ENCODE measurements at regions not wholly inside any gene's neighbourhood (a gene's known extent, or its start where the extent isn't known, plus 50 kb on each side); places are given as distances from the start of the nearest gene placed in this dataset.

DNA sequence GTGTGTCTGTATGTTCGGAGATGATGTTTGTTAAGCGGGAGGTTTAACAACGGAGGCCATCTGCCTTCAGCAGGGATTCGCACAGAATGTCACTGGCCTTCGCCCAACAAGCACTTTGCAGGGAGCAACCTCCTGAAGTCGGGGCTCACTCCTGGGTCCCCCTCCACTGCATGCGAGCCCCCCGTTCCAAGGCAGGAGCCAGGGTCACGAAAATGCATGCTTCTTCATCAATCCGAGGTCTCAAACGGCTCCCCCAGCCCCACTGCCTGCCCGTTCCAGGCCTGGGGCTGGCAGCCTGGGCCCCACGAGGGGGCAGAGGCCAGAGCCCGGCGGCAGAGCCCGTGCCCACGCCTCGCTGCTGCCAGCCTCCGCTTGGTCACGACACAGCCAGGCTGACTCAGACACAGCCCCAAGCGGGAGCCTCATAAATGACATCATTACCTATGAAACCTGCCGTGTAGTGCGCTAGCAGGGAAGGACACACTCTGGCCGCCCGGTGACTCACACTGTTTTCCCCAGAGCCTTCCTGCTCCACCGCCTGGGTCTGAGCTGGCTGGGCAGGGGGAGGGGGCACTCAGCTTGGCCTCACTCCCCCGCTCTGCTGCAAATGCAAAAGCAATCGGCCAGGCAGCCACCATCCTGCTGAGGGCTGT is 169.5 kb upstream of the RTL1 start:
- peak; percentile 95 for DNase-seq (ENCODE audit: low read depth)
- TF ChIP-seq, protein P1, sequence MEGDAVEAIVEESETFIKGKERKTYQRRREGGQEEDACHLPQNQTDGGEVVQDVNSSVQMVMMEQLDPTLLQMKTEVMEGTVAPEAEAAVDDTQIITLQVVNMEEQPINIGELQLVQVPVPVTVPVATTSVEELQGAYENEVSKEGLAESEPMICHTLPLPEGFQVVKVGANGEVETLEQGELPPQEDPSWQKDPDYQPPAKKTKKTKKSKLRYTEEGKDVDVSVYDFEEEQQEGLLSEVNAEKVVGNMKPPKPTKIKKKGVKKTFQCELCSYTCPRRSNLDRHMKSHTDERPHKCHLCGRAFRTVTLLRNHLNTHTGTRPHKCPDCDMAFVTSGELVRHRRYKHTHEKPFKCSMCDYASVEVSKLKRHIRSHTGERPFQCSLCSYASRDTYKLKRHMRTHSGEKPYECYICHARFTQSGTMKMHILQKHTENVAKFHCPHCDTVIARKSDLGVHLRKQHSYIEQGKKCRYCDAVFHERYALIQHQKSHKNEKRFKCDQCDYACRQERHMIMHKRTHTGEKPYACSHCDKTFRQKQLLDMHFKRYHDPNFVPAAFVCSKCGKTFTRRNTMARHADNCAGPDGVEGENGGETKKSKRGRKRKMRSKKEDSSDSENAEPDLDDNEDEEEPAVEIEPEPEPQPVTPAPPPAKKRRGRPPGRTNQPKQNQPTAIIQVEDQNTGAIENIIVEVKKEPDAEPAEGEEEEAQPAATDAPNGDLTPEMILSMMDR (conservative IDR thresholded peaks at IDR 0.05; ENCODE audit: low read depth, low read length) = no peak

DNA sequence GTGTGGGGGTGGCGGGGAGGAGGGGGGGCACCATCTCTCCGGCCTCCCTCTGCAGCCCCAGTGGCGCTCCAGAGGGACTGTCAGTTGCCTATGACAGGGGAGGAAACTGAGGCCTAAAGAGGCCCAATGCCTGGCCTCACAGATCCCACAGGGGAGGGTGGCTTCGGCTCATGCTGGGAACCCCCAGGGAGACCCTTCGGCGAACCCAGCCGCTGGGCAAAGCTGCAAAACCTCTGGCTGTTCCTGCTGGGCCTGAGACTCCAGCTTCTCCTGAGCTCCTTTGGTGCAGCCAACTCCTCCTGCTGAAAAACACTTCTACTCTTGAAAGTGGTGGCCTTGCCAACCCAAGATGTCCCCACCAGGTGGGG is 170.1 kb upstream of the RTL1 start:
- no peak overlapping the region for H3K4me3 ChIP-seq (ENCODE audit: low read depth, low read length)
- TF ChIP-seq, protein P1 (conservative IDR thresholded peaks at IDR 0.05; ENCODE audit: low read depth, low read length) = no peak
- DNase-seq (ENCODE audit: low read depth) = peak; percentile 30

More for the DNA sequence above, 169.5 kb upstream of the RTL1 start:
- no peak overlapping the region for H3K4me3 ChIP-seq (ENCODE audit: low read depth, low read length)

DNA sequence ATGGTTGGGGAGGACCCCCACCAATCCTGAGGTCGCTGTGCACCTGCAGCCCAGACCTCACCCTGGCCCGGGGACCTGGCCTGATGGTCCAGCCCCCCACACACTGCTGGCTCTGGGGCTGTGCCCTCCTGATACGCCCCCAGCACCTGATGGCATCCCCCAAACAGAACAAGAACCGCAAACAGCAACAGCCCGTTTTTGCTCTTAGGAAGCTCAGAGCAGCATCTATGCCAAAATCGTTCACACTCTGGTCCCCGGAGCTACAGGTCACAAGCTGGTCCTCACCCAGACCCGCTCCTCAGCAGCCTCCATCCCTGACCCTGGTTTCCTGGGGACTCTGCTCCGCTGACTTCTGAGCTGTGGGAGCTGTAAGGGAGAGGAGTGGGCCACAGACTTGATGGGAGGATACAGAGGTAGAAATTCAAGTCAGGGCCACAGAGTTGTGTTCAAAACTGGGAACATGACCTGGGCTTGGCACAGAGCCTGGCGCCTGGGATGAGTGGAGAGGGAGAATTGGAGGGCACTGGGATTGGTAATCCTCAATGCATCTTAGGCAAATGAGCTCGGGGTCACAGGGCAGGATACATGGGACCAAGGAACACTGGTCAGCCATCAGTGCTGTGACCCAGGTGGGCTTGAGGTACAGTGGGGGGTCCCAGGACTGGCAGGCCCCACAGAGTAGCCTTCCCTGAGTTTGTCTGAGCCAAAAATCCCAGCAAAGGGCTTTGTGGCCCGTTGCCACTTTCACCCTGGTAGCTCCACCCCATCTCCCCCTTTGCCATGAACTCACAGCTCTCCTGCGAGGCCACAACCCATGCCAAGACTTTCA is 170.9 kb upstream of the RTL1 start:
- TF ChIP-seq, protein P1 (conservative IDR thresholded peaks at IDR 0.05; ENCODE audit: low read depth, low read length) = no peak
- no peak for DNase-seq (ENCODE audit: low read depth)
- no peak overlapping the region for H3K4me3 ChIP-seq (ENCODE audit: low read depth, low read length)

DNA sequence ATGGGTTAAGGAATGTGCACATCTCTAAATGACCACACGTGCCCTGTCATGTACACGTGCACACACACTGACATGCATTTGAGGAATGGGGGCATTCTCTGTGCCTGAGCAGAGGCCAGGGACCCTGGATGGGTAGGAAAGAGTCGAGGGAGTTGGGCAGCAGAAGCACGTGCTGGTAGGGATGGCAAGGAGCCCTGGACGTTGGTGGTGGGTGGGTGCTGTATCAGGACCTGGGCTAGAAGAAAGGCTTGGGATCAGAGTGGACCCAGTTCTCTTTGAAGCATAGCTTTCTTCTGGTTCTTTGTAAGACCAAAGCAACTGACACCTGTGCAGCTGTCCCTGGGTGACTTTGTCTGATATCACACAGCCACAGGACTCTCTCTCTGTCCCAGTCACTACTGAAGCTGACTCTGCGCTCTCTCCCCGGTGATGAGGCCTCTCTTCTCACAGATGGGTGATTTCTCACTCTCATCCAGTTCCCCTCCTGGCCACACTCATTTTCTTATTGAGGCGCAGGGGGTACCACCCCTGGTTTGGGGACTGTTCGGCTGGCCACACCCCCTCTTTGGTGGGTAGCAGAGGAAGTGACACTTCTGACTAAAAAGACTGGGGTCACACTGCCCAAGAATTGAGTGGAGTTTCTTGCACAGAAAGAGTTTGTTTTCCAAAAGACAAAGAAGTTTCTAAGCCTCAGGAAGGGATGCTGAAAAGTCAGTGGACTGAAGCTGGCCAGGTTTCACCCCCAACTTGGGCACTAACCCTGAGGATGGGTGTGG is 171.7 kb upstream of the RTL1 start:
- H3K4me3 ChIP-seq (ENCODE audit: low read depth, low read length) = no peak overlapping the region
- no peak for DNase-seq (ENCODE audit: low read depth)
- TF ChIP-seq, protein P1 (conservative IDR thresholded peaks at IDR 0.05; ENCODE audit: low read depth, low read length) = no peak

DNA sequence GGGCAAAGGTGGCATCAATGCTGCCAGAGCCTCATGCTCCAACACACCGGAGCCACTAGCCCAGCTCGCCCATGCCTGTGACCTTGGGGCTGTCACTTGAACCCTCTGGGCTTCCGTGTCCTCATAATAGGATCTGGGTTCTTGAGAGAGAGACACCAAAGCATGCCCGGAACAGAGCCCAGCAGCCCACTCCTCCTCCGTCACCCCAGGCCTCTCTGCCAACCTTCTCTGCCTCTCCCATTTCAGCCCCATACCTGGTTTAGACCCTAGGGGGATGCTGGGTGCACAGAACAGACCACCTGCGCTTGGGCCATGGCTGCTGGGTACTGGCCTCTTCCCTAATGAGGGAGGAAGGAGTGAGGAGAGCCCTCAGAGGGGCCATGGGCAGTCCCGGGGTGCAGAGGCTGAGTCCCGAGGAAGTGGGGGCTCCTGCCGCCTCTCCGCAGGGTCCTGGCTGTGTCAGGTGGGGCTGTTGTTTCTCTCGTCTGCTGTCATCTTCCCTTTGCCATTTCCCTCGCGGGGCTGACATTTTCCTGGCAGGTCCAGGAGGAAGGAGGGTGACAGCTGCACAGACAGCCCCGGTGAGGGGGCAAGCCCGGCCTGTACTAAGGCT is 172.4 kb upstream of the RTL1 start:
- DNase-seq (ENCODE audit: low read depth) = no peak
- no peak overlapping the region for H3K4me3 ChIP-seq (ENCODE audit: low read depth, low read length)
- TF ChIP-seq, protein P1 (conservative IDR thresholded peaks at IDR 0.05; ENCODE audit: low read depth, low read length) = no peak

DNA sequence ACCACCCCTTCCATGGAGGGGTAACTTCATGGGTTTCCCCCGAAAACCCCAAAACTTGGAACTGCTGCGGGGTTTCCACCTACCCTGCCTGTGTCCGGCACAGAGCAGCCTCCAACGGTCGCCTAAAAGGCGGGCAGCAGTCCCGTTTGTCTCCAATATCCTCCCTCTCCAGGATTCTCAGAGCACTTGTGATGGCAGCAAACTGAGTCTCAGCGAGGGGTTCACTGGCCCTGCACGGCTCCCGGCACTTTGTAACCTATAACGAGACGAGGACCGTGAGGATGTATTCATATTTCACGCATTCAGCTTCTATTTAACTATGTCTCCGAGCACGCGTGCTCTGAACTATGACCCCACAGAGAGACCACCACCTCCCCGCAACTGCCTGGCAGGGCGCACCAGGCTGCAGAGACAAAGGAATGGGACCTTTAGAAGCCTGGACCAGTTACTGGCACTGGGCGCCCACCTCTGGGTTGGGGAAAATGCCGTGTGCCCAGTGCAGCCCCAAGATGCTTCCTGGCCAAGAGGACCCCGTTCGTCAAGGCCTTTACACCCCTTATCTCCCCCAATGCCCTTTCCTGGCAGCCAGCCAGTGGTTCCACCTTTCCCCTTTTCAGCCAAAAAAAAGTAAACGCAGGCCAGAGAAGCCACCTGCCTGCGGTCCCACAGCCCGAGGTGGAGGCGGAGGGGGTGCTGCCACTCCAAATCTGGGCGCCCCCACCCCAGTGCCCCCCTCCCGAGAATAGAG is 173.1 kb upstream of the RTL1 start:
- TF ChIP-seq, protein P1 (conservative IDR thresholded peaks at IDR 0.05; ENCODE audit: low read depth, low read length) = no peak
- H3K4me3 ChIP-seq (ENCODE audit: low read depth, low read length) = no peak overlapping the region
- DNase-seq (ENCODE audit: low read depth) = no peak

All from choroid plexus epithelial cell (primary cell).